ENCODE measurements at regions not wholly inside any gene's neighbourhood (a gene's known extent, or its start where the extent isn't known, plus 50 kb on each side); places are given as distances from the start of the nearest gene placed in this dataset.

DNA sequence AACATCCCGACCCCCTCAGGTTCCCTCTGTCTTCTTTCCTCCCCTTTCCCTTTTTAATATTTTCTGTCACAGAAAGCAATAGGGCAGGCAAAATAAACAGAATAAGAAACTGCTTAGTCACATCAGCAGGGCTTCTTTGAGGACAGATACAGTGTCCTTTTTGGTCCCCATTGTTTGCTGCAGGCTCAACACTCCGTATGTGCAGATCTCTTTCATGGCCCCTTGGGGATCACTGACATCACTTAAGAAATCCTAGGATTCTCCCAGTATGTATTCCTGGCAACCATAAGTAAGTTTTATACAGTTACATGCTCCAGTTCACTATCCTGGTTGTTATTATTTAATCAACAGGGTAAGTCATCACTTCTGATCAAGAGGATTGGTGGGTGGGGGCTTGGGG, 448.0 kb downstream of the NKX6-1 start:
- Histone ChIP-seq H3K27ac (no peak overlapping the region), H3K4me3 (no peak overlapping the region)

DNA sequence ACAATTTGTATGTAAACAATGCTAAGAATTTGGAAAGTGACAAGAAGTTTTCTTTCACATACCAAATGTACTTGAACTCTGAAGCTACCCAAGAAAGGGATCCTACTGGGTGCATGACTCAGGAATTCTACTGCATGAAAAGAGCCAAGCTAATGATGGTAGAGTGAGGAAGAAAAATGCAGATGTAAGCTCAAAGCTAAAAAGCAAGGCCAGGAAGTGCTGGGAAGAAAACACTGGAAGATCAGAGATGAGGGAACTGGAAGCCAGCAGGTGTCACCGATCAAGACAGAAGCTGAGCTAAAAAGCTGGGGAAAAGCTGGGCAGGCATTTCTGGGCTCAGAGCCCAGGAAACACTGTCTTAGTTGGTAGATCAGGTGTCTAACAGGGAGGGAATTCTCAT, 449.1 kb downstream of the NKX6-1 start:
- no peak overlapping the region for H3K4me3 ChIP-seq
- H3K27ac ChIP-seq = no peak overlapping the region

DNA sequence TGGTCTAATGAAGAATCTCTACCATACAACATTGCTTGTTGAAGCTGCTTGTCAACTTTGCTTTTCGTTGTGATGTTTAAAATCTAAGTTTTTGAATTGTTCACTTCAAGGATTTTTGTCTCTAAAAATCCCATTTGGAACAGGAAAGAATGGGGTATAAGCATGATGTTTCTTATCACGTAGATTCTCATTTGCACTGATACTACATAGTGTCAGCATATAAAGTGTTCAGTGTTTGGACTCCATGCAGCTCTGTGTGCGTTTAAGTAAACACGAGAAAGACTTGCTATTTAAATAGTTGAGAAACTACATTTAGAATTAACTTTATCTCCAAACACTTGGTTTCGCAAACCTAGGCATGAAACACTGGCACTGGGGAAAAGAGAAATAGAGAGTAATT, 452.5 kb downstream of the NKX6-1 start:
- Histone ChIP-seq H3K27ac (no peak overlapping the region), H3K4me3 (no peak overlapping the region)

DNA sequence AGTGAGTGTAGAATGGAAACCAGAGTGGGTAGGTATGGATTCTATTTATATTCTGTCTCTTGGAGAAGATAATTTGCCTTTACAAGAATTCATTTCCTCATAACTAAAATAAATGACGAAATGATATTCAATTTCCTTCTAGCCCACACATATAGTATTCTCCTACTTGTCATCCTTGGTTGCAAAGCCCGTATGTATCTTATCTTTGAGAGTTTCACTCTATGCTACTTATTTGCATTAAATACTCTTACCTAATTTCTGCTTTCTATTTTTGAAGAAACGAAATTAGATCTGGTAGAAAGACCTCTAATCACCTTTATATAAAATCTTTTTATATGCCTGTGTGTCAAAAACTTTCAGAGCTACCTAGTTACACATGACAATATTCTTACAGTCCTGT, 457.7 kb downstream of the NKX6-1 start:
- H3K27ac ChIP-seq = no peak overlapping the region
- no peak overlapping the region for H3K4me3 ChIP-seq

DNA sequence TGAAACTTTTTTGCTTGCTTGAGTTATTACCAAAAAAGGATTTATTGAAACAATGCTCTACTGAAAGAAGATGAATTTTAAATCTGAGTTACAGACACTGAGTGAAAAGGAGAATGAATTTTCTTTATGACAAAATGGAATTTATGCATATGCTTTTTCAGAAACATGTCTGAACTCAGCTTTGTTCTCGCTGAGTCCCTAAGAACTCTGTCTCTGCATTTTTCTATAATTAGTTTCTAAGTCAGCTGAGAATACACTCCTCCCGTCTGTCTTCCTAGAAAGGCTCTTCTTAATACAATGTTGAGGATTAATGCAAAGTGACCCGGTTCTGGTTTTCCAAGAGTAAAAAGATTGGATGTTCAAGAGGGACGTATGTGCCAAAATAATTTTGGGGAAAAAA, 463.5 kb downstream of the NKX6-1 start:
- Histone ChIP-seq H3K27ac (no peak overlapping the region), H3K4me3 (no peak overlapping the region)

DNA sequence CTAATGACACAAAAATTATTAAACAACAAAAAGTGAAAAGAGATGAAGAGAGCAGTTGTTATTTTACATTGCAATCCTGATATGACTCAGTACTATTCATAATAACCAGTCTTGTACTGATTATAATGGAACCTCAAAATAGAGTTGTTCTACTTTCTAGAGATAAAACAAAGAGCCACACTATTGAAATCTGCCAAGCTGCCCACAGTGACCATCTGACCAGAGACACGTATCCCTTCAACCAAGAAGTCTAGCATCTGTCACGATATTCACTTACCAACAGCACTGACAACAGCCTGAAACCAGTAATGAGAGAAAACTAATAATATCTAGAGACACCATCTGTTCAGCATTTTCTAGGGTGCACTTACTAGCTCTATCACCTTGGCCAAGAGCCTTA, 466.7 kb downstream of the NKX6-1 start:
- Histone ChIP-seq H3K27ac (no peak overlapping the region), H3K4me3 (no peak overlapping the region)

DNA sequence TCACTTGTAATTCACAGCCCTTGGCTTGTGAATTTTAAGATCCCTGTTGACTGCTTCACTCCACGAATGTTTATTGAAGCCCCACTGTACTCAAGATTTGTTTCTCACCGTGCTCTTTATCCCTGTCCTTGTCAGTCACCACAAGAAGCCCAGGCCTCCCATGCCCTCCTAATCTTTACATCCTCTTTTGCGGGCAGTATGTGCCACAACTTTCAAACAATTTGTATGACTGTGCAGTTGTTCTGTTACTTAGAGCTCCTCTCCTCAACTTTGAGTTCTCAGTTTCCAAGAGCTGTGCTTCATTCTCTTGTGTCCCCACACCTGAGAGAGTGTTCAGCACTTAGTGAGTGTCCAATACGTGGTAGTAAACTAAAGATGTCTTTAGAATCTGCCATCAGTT, 467.7 kb downstream of the NKX6-1 start:
- no peak overlapping the region for H3K27ac ChIP-seq
- H3K4me3 ChIP-seq = no peak overlapping the region

DNA sequence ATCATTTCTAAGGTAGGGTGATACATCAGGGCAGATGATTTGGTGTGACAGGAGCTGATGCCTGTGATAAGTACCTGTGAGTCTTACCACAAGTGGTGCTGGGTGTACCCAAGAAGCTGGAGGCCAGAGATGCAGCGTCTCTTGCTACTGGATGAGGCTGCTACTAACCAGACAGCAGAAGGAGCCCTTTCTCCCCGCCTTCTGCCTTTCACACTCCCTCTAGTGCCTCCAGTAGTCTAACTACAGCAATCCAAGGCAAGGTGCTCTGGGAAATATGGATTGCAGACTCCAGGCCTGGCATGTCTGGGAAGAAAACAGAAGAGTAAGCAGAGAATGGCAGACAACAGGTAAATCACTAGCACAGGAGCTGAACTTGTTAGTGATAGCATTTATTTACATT, 470.8 kb downstream of the NKX6-1 start:
- H3K27ac ChIP-seq = no peak overlapping the region

DNA sequence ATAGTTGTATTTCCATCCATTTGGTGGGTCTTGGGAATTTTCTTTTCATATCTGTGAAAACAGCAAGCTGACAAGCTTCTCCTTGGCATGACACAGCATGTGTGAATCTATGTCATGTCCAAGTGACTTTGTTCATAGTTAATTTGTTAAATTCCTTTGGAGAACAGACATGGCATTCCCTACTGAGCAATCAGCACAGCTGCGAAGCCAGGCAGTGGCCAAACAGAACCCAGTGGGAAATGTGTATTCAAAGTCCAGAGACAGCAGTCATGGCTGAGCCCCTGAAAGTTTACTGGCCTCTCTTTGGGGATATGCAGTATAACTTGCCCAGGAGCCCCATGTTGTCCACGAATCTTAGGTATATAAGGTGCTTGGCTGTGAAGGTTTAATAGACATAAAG, 474.7 kb downstream of the NKX6-1 start:
- Histone ChIP-seq H3K27ac (no peak overlapping the region), H3K4me3 (no peak overlapping the region)

More for the DNA sequence above, 470.8 kb downstream of the NKX6-1 start:
- H3K4me3 ChIP-seq = no peak overlapping the region

DNA sequence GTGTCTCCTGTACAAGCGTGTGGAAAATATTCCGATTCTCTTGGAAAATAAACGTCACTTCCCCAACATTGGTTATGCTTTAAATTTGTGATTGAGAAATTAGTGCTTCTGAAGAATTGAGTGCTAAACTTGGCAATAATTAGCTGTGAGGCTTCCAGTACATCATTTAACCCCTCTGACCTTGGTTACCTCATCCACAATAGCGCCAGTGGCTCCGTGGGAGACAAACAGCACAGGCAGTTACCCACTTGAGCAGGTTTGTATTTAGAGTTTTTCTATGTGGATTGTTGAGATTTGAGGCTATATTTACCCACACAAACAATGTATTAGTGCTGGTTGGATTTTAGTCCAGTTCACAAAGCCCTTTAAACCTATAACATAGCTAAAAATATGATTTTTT, 476.5 kb downstream of the NKX6-1 start:
- Histone ChIP-seq H3K27ac (no peak overlapping the region), H3K4me3 (no peak overlapping the region)

DNA sequence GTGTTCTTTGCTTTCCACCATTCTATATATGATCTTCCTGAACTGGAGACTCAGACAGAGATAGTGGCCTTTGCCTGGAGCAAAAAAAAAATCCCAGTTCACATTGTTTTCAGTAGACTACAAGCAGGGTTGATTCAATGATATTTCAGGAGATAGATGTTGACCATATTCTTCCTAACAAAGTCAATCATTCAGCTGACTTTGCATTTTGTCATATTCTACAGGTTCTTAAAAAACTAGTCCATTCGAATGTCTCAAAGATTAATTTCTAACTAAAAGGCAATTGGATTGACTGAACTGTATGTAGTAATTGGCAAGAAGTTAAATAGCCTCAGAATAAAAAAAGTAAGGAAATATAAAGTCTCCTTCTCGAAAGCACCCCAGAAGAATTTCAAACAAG, 479.5 kb downstream of the NKX6-1 start:
- no peak overlapping the region for H3K4me3 ChIP-seq
- H3K27ac ChIP-seq = no peak overlapping the region

DNA sequence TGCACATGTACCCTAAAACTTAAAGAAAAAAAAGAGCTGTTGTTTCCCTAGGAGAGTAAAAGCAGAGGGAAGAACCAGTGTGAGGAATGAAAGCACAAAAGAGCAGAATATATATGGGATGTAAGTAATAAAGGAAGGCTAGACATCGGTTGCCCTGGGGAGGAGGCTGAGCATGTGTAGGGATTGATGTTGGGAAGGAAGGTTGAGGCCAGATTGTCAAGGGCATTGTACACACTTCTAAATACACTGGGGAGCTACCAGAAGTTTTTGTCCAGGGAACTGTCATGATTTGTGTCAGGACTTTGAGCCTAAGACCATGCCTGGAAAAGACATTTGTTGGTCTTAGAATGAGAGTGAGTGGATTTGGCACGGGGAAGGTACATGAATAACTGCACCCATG, 467.1 kb downstream of the GPAT3 start:
- no peak overlapping the region for H3K27ac ChIP-seq

DNA sequence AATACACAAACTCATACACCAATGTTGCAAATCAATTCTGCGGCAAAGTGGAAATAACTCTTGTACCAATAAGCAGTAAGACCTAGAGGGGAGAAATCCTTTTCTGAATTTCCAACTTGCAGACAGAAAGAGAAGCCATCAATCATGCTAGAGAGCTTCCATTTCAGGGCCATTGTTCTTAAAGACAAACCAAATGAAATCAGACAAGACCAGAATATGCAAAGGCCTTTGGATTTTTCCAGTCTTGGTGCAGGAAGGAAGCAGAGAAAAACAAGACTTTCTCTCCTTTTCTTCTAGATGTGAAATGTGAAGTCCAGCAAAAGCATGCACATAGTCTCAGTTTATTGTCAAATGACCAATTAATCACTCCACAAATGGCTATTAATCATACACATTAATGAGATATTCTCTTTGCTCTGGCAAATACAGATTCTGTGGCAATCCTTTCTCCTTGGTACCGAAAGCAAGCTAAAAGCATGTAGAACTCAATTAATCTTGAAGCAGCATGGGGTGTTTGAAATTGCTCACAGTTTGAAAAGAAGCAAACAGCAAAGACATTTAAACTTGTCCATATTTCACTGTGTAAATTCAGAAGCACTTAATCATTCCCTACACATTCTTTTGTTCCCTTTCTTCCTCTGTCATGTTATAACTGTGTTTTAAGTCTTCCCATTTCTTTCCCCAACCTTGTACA, 466.1 kb downstream of the GPAT3 start:
- no peak overlapping the region for H3K4me3 ChIP-seq

More for the DNA sequence above, 467.1 kb downstream of the GPAT3 start:
- H3K4me3 ChIP-seq = no peak overlapping the region

DNA sequence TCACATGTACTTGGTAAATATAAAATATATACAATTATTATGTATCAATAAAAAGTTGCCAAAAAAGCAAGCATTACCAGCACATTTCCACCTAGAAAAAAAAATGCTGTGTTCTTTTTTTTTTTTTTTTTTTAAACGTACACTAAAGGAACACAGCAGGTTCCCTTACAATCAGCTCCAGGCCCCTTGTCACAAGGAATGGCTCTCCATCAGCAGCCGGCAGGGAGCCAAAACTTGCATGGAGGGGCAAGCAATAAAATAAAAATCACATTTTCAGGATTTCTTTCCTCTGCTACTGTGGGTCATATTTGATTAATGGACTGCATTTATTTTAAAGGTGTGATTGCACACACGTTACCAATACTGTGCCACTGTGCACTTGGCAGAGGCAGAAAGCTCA, 460.3 kb downstream of the GPAT3 start:
- Histone ChIP-seq H3K27ac (no peak overlapping the region), H3K4me3 (no peak overlapping the region)

More for the DNA sequence above, 466.1 kb downstream of the GPAT3 start:
- no peak overlapping the region for H3K27ac ChIP-seq

DNA sequence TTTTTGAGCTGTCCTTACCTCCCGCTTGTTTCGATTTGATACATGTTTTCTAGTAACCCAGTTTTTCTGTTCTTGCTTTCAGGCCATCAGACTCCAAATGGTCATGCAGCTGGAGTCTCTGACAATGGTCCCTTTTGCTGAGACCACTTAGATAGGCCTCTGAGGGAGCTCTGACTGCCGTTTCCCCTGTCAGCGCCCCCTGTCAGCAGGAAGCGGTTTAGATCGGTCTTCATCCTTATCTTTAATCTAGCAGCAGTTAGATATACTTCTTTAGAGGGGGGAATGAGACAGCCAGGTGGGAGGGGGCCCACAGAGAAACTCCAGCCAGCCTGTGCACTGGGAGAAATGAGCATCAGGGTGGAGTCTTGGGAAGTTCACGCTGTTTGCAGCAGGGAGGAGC, 457.9 kb downstream of the GPAT3 start:
- Histone ChIP-seq H3K4me3 (no peak overlapping the region), H3K27ac (no peak overlapping the region)

DNA sequence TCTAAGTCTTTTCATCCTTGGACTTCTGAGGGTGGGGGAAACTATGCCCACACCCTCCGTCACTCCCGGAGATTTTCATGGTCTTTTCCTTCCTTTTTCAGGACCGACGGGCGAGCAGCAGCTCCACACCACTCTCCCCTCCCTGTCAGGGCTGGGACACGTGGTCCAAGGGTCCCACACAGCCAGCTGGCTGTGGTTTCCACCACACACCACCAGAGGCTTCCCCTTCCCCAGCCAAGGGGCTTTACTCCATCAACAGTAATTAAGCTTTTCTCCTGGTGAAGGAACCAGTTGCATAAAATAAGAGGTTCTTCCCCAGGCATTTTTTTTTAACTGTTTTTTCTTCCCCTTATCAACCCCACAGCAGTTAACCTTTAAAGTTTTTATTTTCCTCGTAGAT, 453.9 kb downstream of the GPAT3 start:
- Histone ChIP-seq H3K27ac (no peak overlapping the region), H3K4me3 (no peak overlapping the region)

DNA sequence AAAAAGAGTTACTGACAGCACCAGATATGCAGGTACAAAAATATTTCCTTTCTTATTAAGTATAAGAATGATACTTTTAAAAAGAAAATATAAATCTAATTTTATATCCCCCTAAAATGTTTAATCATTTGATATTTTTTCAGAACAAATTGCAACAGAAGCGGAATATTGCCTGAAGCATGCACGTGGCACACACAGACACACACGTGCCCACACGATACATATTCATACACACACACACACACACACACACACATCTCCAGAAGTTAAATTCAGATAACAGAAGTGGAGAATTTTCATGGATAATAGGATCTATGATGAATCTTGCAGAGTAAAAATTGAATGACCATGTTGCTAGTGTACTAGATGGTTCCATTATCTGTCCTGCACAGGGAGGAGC, 445.2 kb downstream of the GPAT3 start:
- no peak overlapping the region for H3K4me3 ChIP-seq
- no peak overlapping the region for H3K27ac ChIP-seq

DNA sequence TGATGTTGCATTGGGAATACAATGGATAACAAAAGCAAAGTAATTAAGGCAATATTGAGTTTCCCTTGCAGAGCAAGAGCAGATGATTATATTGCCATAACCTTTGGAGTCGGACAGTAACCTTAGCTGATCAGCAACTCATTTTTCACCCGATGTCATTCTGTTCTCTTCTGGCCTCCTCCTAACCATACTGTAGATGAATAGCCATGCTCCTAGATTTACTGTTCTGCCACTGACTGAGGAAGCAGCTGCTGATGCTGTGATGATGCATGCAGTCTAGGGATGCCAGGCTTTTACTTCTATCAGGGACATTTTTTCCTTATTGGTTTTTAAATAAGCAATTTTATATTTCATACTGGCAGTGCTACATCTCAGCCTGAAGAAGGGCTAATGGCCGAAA, 443.9 kb downstream of the GPAT3 start:
- H3K4me3 ChIP-seq = no peak overlapping the region
- H3K27ac ChIP-seq = no peak overlapping the region

DNA sequence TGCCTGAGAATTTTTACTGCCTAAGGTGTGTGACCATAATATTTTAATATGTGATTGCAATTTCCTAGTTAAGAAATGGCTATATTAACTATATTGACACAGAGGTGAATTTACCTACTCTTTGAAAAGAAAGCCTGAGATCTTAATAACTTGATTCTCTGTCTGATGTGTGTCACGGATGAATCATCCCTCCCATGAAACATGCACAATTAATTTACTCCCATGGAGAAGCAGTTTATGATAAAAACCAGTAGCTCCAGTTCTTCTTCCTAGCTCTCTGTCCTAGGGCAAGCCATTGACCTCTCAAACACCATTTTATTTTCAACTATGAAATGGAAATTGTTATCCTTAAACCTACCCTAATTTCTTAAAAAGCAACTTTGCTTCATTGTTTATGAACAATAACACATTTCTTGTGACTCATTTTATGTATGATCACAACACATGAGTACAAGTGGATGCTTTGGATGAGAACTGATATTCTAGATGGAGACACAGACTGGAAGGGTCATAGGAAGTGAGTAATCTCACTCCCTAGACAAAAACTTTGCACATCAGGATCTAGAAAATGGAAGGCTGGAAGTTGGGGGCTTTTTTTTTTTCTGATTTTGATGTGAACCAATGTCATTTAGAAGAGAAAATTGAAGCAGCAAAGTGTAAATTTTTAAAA, 438.3 kb downstream of the GPAT3 start:
- Histone ChIP-seq H3K27ac (no peak overlapping the region), H3K4me3 (no peak overlapping the region)

DNA sequence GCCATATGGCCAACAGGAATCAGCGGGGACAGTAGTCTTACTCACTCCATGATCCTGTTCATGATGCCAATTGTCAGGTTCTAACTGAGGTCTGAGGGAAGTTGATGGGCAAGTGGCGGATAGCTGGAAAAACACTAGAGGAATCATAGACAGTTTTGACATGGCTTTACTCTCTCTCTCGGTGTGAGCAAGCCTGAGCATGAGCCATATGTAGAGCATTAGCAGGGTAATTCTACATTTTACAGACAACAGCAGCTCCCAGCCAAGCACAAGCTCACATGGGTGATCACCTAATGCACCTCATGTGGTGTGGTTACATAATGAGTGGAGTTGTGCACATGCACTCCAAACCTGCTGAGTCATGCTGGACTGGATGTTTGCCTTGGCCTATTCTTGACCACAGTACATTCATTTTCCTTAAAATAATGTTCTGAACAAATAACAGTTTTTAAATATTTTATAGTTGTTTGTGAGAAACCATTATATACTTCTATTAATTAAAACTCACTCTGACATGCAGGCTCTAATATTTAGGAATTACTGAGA, 429.2 kb downstream of the GPAT3 start:
- Histone ChIP-seq H3K4me3 (no peak overlapping the region), H3K27ac (no peak overlapping the region)

DNA sequence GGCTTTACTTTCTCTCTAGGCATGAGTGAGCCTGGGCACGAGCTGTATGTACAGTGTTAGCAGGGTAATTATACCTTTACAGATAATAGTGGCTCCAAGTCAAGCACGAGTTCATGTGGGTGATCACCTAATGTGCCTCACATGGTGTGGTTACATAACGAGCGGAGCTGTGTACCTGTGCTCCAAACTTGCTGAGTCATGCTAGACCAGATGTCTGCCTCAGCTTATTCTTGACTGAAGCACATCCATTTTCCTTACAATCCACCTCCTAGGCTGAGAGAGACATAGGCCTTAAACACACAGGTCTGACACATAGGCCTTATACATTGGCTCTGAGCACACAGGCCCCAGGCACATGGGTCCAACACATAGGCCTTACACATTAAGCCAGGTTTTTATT, 426.6 kb downstream of the GPAT3 start:
- no peak overlapping the region for H3K4me3 ChIP-seq
- no peak overlapping the region for H3K27ac ChIP-seq

DNA sequence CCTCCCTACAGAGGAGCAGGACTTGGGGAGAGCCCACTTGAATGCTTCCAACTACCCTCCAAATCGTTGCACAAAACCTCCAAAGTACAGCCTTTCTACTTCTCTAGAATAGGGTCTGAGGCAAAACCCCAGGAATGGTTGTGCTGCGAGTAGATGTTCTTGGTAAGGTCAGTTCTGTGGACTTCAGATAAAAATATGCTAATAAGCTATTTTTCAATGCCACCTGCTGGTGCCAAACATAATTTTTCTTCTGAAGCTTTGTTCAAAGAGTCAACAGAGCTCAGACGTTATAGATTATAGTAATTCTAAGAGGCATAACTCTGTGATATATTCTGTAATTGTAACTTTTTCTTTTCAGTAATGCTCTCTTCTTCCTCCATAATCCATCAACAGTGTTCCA, 425.7 kb downstream of the GPAT3 start:
- Histone ChIP-seq H3K27ac (no peak overlapping the region), H3K4me3 (no peak overlapping the region)

Data from skin epidermis (tissue), 12 donors.